ENCODE measurements at regions not wholly inside any gene's neighbourhood (a gene's known extent, or its start where the extent isn't known, plus 50 kb on each side); places are given as distances from the start of the nearest gene placed in this dataset.

DNA sequence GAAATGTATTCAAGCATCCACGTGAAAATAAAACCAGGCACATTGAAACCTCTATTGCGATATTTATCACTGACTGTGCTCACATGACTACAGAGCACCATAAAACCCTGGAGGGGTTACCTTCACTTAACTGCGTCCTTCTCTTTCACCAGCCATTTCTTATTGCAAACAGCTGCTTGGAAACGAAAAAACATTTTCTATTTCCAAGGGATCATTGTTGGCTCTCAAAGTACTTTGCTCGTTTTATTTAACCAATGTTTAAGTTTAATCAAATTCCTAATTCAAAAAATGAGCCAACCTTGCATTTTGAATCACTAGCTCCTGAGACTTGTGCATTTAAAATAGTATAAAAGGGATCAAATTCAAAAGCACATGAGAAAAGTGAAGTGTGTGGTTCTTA, 134.4 kb downstream of the OSR1 start:
- TF ChIP-seq, protein P1, sequence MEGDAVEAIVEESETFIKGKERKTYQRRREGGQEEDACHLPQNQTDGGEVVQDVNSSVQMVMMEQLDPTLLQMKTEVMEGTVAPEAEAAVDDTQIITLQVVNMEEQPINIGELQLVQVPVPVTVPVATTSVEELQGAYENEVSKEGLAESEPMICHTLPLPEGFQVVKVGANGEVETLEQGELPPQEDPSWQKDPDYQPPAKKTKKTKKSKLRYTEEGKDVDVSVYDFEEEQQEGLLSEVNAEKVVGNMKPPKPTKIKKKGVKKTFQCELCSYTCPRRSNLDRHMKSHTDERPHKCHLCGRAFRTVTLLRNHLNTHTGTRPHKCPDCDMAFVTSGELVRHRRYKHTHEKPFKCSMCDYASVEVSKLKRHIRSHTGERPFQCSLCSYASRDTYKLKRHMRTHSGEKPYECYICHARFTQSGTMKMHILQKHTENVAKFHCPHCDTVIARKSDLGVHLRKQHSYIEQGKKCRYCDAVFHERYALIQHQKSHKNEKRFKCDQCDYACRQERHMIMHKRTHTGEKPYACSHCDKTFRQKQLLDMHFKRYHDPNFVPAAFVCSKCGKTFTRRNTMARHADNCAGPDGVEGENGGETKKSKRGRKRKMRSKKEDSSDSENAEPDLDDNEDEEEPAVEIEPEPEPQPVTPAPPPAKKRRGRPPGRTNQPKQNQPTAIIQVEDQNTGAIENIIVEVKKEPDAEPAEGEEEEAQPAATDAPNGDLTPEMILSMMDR (IDR thresholded peaks at IDR 0.05) = no peak
- no peak for TF ChIP-seq POLR2A (IDR thresholded peaks at IDR 0.05)
- TF ChIP-seq EP300 (IDR thresholded peaks at IDR 0.05) = no peak

Measured in ovary (tissue), 3 donors.